ENCODE measurements at regions not wholly inside any gene's neighbourhood (a gene's known extent, or its start where the extent isn't known, plus 50 kb on each side); places are given as distances from the start of the nearest gene placed in this dataset.

DNA sequence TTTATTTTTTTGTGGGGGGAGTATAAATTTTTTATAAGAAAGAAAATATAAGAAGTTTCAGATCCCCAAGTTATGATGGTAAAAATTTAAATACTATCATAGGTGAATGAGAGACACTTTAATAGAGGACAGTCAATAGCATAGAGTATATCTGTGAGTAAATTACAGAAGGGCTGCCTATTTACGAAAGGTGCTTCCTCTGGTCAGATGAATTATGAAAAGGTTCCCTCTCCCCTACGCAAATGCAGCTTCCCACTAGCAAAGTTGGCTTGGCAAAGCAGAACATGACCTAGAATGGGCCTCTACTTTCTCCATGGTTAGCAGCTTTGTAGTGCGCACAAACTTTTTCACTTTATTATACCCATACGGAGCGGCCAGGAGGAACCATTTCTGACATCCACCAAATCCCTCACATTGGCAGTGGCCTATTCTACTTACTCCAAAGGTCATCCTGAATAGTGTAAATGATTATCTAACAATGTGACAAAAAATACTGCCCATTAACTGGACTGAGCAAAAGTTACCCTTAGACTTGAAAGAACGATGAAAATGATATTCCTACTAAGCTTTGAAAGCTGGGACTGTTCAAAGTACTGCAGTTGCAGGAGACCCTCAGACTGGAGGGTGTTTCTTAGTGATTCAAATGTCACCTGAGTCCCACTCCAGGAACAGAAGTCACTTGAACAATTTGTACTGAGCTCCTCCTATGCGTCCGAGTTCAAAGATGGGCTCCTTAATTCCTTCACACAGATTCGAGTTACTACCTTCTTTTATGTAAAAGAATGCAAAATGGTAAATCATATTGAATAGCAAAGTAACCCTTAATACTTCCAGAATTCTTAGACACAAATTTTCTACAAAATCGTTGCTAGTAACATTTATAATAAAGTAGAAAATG is 148.5 kb downstream of the NOL4 start:
- no peak for DNase-seq

DNA sequence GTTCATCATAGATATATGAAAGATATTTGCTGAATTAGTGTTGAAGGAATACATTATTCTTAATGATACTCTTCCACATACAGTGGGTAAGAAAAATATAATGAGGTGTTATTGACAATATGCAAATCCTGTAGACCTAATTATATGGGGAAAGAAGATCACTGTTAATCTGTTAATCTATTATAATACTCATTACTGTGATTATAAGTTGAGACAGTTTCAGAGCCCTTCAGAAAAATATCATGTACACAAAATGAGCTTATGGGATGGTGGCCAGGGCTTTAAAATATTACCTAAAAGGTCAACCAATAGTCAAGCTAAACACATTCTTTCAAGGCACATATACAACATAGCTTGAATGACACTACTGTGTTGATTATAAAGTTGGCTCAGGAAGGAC is 163.5 kb downstream of the NOL4 start:
- no peak for DNase-seq

DNA sequence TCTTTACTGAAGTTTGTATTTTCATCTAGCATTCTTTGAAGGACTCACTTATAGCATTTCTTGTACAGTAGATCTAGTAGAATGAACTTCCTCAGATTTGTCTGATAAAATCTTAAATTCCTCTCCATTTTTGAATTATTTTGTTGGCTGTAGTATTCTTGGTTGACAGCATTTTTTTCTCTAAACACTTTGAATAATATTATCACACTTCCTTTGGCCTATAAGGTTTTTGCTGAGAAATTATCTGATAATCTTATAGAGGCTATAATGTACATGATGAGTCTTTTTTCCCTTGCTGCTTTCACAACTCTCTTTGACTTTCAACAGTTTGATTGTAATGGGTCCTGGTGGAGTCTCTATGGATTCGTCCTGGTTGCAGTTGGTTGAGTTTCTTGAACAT is 169.5 kb downstream of the NOL4 start:
- DNase-seq = no peak

GRCh38 chr18:34050661-34051060 is 174.1 kb downstream of the NOL4 start:
- no peak for DNase-seq

- no peak for DNase-seq
Measured at GRCh38 chr18:34049511-34049910, 175.2 kb downstream of the NOL4 start.

DNA sequence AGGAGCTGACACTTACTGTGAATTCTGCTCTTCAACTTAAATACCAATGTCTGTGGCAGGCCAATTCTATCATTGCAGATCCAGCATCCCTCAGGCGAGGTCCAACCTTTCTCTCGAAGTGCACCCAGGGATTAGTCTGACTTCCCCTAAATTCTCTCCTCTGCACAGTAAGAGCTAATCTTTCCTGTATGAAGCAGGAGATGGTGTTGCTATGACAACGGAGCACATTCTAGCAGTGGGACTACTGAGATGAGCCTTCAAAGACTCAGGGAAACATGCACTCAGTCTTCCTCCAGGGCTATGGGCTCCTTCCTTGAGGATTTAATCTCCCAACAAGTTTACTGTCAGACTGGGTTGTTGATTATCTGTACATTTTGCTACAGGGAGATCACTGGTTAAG is 176.3 kb downstream of the NOL4 start:
- no peak for DNase-seq

DNA sequence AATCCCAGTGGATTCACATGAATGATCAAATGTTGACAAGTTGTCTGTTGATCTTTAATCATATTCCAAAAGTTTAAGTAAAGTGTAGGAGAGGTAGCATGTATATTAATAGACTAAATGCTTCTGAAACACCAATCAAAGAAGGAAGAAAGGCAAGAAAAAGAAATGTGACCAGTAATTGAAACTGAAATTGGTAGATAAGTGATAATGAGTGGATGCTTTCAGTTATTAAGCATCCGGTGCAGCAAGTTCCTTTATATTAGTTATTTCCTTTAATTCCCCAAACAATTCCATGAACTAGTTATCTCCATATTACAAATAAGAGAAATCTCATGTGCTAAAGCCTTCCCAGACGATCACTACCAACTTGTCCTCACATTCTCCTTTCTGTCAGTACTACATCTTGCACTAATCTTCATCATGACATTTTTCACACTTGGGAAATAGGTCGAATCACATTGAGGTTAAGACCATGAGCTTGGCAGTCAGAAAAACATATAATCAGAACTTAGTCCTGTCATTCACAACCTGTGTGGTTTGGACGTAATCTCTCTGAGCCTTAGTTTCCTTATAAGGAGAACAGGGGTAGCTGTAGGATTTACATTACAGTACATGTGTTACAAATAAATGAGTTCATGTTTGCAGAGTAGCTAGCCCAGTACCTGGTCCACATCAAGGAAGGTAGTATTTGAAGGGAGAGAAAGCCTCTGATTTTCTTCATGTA is 182.1 kb downstream of the NOL4 start:
- no peak for DNase-seq

GRCh38 chr18:34039611-34040010 is 185.1 kb downstream of the NOL4 start:
- DNase-seq = no peak

DNA sequence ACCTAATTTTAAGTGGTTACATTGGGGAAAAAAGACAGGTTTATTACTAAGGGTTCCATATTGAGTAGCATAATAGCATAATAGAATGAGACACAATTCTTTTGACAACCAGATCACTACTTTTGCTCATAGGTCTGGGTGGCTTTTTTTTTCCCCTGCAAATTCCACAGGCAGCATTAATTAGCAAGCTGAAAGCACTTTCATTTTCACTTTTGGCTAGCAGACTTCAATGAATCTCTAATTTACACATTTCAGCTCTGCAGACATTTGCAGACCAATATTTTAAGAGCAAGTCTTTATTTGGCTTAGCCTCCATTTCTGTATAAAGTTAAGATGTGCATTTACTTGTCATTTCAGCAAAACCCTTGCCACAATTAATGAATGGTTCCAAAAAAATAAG is 185.5 kb downstream of the NOL4 start:
- peak; percentile 2 for DNase-seq

DNA sequence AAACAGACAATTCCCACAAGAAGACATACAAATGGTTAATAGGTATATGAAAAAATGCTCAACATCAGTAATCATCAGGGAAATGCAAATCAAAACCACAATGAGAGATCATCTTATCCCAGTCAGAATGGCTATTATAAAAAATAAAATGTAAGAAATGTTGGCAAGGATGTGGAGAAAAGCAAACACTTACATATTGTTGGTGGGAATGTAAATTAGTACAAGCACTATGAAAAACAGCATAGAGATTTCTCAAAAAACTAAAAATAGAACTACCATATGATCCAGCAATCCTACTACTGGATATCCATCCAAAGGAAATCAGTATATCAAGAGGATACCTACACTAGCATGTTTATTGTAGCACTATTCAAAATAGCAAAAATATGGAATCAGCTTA is 186.6 kb downstream of the NOL4 start:
- no peak for DNase-seq

DNA sequence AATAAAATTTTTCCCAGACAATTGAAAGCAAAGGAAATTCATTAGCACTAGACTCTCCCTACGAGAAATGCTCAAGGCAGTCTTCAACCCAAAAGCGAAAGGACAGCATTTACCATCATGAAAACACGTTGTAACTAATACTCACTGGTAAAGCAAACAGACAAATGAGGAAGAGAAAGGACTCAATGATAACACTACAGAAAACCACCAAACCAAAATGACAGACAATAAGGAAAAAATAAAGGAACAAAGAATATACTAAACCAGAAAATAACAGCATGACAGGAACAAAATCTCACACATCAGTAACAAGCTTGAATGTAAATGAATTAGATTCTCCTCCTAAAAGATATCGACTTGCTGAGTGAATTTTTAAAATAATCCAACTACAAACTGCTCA is 190.7 kb downstream of the NOL4 start:
- no peak for DNase-seq

DNA sequence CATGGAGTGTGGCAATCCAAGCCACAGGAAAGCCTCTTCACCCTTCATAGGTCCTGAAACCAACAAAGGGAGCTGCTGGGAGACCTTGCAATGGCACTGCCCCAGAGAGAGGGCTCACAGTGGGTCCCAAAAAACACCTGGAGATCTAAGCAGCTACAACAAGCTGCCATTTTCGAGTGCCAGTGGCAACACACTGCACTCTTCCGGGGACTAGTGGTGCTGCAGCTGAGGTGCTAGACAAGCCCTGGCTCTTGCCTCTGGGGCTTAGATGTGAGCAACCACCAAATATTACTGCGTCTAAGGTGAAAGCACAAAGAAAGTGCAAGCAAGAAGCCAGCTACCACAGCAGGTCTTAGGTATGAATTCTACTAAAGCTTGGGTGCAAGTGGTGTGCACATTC is 192.9 kb downstream of the NOL4 start:
- no peak for DNase-seq

GRCh38 chr18:34028324-34028723 is 196.4 kb downstream of the NOL4 start:
- no peak for DNase-seq

GRCh38 chr18:34025191-34025801 is 199.4 kb downstream of the NOL4 start:
- no peak for DNase-seq

DNA sequence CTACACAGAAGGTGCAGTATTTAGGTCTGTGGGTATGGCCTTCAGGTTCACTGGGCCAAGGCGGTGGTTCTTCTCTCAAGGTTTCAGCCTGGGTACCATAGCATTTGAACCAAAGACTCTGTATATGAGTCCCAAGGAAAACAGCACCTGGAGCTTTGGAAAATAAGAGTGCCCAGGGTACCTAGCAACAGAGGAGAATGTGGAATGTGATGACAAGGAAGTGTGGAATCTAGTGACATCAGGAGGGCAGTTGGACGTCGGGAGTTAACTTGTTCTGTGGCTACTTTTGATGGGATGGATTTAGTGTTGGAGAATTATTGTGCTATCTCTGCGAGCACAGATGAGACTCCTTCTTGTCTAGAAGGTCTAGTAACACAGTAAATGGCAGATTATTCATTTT is 201.2 kb downstream of the NOL4 start:
- DNase-seq = peak; percentile 71

DNA sequence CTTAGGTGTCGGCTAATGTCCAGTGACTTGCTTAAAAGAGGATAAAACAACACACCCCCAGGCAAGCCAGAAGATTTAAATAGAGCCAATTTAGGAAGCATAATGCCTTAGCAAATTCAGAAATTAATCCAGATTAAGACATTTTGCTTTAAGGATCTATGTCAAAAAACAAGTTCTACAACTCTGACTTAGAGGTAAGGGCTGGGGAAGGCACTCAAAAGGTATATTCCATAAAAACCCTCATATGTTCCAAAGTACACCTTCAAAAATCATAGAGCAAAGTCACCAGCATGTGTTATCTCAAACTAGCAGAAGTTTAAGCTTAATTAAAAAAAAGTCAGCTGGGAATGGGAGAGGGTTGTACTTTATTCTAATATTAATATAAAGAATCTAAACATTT is 206.4 kb downstream of the NOL4 start:
- DNase-seq = no peak

DNA sequence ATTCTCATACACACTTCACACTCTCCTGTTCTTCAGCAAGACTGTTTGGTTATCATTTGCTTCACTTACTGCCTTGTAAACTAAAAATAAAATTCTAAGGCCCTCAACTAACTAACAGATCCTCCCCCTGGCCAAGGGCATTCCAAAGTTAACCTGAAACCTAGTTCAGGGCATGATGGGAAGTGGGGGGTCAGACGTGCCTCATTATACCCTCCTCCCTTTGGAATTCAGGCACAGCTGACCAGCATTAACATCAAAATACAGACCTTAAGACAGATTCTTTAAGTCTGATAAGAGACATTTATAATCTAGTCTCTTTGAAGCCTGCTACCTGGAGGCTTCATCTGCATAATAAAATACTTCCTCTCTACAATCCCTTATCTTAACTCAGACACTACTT is 221.0 kb downstream of the NOL4 start:
- DNase-seq = no peak

DNA sequence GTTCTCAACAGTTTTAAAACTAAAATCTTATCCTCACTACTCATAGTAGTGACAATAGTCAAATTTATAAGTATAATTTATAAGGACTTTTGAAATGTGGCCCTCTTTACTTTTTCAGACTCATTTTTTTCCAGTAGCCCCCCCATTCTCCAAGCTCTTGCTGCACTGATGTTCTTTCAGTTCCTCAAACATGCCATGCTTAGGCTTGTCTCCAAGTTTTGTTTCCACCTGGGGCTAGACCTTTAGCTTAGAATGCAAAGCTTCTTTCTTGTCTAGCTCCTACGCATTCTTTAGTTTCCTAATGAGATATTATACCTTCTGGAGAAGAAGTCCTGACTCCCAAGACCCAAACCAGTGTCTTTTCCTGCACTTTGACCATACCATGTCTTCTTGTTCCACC is 222.6 kb downstream of the NOL4 start:
- DNase-seq = no peak

DNA sequence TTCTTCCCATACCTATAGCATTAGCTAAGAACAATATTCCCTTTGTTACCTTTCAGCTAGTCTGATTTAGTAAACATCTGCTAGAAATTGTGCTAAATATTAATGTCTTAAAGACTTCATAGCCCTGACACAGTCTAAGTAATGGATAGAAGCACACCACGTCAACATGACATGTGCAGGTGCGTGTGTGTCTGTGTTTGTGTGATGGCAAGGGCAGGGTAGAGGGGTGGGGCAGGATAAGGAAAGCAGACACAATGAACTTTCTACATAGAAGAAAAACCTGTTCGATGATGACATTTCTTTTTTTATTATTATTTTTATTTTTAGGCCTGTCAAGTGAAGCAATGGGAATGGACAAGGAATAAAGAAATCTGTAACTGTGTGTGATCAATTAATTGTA is 223.3 kb downstream of the NOL4 start:
- DNase-seq = no peak

DNA sequence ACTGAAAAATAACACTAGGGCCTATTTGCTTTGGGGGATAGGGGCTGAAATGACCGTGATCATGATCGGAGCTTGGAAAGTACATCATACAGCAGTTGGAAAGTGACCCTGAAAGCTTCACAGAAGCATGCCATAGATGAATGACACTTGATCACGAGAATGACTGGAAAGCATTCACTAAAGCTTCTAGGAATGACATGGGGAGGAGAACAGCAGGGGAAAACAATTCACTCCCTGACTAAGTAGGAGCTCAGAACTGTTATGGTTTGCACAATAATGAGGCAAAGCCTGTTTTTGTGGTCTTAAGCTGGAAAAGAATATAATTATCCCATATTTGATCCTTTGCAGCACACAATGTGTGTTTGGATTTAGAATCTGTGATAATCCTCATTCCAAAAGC is 237.5 kb downstream of the NOL4 start:
- no peak for DNase-seq

- DNase-seq = no peak
Measured at GRCh38 chr18:33983126-33983525, 241.6 kb downstream of the NOL4 start.

- DNase-seq = no peak
Measured at GRCh38 chr18:33960417-33960816, 264.3 kb downstream of the NOL4 start.

- no peak for DNase-seq
Measured at GRCh38 chr18:33959609-33960008, 265.1 kb downstream of the NOL4 start.

GRCh38 chr18:33957707-33958106 is 267.0 kb downstream of the NOL4 start:
- no peak for DNase-seq

Measured in kidney glomerular epithelial cell (primary cell).